ENCODE measurements at regions not wholly inside any gene's neighbourhood (a gene's known extent, or its start where the extent isn't known, plus 50 kb on each side); places are given as distances from the start of the nearest gene placed in this dataset.
"Not testable (repeated sequence)": the region's sequence is repeated elsewhere in the genome, so short reads cannot be mapped to it uniquely, and the experiment has no call there.

DNA sequence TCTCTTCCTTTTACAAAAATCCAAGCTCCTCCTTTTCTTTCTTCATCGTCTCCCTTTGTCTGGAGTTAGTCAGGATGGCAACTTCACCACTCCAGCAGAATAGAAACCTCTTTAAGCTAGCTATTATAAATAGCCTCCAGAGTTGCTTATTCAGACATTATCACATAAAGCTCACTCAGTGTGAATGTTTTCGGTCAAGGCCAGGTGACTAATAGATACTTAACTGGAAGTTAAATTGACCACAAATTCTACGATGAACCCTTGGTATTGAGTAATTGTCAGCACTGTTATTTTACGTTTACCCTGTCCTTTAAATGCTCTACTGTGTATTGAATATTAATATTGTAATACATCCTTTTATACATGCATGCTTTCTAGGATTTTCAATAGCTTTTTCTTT lies 340.4 kb downstream of the OTUD1 start:
- peak; percentile 100 for FAIRE-seq

- no peak for FAIRE-seq
These were observed 341.5 kb downstream of the OTUD1 start for GRCh38 chr10:23780331-23780730.

GRCh38 chr10:23786594-23786993 lies 347.7 kb downstream of the OTUD1 start:
- no peak for FAIRE-seq

- no peak for FAIRE-seq
These were observed 354.7 kb downstream of the OTUD1 start for GRCh38 chr10:23793577-23793976.

DNA sequence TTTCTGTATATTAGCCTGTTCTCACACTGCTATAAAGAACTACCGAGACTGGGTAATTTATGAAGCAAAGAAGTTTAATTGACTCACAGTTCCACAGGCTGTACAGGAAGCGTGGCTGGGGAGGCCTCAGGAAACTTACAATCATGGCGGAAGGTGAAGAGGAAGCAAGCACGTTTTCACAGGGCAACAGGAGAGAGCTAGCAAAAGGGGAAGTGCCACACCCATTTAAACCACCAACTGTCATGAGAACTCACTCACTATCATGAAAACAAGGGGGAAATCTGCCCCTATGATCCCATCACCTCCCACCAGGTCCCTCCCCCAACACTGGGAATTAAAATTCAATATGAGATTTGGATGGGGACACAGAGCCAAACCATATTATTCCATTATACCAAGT lies 358.6 kb downstream of the OTUD1 start:
- not testable (repeated sequence) for FAIRE-seq

- no peak for FAIRE-seq
These were observed 365.2 kb downstream of the OTUD1 start for GRCh38 chr10:23804125-23804524.

GRCh38 chr10:23813687-23814086 lies 374.8 kb downstream of the OTUD1 start:
- FAIRE-seq = no peak

DNA sequence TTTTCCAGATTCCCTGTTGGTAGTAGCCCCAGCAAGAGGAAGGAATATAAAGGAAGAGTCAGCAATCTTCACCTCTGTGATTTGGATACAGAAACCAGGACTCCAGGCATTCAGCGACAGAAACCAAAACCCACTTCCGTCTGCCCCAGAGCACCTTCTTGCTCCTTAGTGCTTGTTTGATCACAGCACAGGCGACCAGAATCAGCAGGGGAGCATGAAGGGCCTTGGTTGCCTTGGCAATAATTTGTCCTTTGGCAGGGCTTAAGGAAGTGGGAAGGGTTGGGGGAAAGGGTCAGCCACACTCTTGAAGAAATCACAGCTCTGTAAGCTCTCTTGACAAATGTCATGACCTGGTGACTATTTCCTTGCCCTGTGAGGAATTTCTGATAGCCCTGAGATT lies 379.6 kb downstream of the OTUD1 start:
- FAIRE-seq = no peak

GRCh38 chr10:23820792-23821191 lies 381.9 kb downstream of the OTUD1 start:
- no peak for FAIRE-seq

- no peak for FAIRE-seq
These were observed 384.1 kb upstream of the KIAA1217 start for GRCh38 chr10:23824822-23825221.

- no peak for FAIRE-seq
These were observed 382.5 kb upstream of the KIAA1217 start for GRCh38 chr10:23826421-23826820.

GRCh38 chr10:23829556-23829955 lies 379.4 kb upstream of the KIAA1217 start:
- peak; percentile 61 for FAIRE-seq

DNA sequence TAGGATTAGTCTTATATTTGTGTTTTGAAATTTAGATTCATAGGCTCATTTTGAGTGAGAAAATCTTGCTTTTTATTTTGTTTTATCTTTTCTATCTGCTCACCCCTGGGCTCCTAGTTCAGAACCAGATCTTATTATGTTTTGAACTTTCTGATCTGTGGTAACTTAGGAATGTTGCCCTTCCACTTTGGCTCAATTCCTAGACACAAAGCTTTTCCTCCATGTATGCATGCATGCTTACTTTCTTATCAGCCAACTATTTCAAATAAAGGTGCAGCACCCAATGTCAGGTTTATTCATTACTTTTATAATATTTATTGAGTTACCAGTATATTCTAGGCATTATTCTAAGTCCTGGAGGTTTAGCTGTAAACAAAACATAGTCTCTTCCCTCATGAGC lies 374.8 kb upstream of the KIAA1217 start:
- FAIRE-seq = no peak

- FAIRE-seq = no peak
These were observed 358.3 kb upstream of the KIAA1217 start for GRCh38 chr10:23850631-23851030.

GRCh38 chr10:23859598-23859997 lies 349.3 kb upstream of the KIAA1217 start:
- no peak for FAIRE-seq

DNA sequence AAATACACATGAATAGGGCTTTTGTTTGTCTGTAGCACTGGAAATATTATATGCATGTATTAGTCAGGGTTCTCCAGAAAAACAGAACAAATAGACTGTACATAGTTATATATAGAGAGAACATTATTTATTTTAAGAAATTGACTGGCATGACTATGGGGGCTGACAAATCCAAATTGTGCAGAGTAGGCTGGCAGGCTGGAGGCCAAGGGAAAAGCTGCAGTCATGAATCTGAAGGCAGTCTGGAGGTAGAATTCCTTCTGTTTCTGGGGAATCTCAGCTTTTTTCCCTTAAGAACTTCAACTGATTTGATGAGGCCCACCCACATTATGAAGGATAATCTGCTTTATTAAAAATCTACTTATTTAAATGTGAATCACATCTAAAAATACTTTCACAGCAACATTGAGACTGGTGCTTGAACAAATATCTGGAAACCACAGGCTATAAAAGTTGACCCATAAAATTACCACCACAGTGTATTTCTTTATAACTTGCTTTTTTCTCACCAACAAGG lies 344.2 kb upstream of the KIAA1217 start:
- no peak for FAIRE-seq

DNA sequence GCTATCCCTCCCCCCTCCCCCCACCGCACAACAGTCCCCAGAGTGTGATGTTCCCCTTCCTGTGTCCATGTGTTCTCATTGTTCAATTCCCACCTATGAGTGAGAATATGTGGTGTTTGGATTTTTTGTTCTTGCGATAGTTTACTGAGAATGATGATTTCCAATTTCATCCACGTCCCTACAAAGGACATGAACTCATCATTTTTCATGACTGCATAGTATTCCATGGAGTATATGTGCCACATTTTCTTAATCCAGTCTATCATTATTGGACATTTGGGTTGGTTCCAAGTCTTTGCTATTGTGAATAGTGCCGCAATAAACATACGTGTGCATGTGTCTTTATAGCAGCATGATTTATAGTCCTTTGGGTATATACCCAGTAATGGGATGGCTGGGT lies 342.0 kb upstream of the KIAA1217 start:
- FAIRE-seq = not testable (repeated sequence)

GRCh38 chr10:23868121-23868520 lies 340.8 kb upstream of the KIAA1217 start:
- FAIRE-seq = no peak

GRCh38 chr10:23869548-23869947 lies 339.4 kb upstream of the KIAA1217 start:
- no peak for FAIRE-seq

GRCh38 chr10:23869996-23870395 lies 338.9 kb upstream of the KIAA1217 start:
- no peak for FAIRE-seq

GRCh38 chr10:23870651-23871610 lies 338.0 kb upstream of the KIAA1217 start:
- no peak for FAIRE-seq

GRCh38 chr10:23872290-23872689 lies 336.6 kb upstream of the KIAA1217 start:
- no peak for FAIRE-seq

- FAIRE-seq = no peak
These were observed 331.1 kb upstream of the KIAA1217 start for GRCh38 chr10:23877791-23878320.

DNA sequence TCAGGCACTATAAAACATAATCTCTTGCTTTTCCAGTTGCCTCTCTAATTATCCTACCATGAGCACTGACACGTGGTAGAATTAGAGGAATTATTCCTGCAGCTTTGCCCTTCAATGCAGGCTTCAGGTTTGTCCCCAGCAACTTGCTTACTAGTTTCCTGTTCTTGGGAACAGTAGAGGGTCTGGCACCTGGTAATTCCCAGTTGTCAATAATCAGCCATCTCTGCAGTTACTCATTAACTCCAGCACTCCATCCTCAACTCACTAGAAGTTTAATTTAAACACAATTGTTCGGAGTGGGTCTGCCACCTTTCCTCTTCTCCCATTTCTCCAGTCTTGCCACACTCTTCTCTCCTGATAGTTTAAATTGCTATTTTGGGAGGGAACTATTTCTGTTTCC lies 324.3 kb upstream of the KIAA1217 start:
- no peak for FAIRE-seq

Measured in islet of Langerhans (tissue), 1 donor.